ENCODE measurements at regions not wholly inside any gene's neighbourhood (a gene's known extent, or its start where the extent isn't known, plus 50 kb on each side); places are given as distances from the start of the nearest gene placed in this dataset.

- TF ChIP-seq CTCF (IDR thresholded peaks at IDR 0.05) (no peak), POLR2A (IDR thresholded peaks at IDR 0.05) (no peak)
These were observed 2422.2 kb downstream of the TP53TG3F start for GRCh38 chr16:35881654-35882053.

Data from adrenal gland (tissue), 5 donors.